Type B pancreatic cell (in vitro differentiated cells): ENCODE measurements at regions not wholly inside any gene's neighbourhood (a gene's known extent, or its start where the extent isn't known, plus 50 kb on each side); places are given as distances from the start of the nearest gene placed in this dataset.

ENCODE experiments used
- DNase-seq: peaks from one replicate; pipeline ENCODE4 v3.0.0; 2021; ENCODE audit warnings: mixed read lengths; ENCODE audit not compliant: unreplicated experiment; ENCODE audit errors: extremely low spot score
- H3K27ac Mint-ChIP-seq: 2 replicates; pipeline ENCODE4 v1.8.0; 2021; ENCODE audit warnings: mild to moderate bottlenecking, mixed read lengths
- H3K27me3 Mint-ChIP-seq: 2 replicates; pipeline ENCODE4 v1.8.0; 2021; ENCODE audit warnings: mixed read lengths
- H3K36me3 Mint-ChIP-seq: 2 replicates; pipeline ENCODE4 v1.8.0; 2021; ENCODE audit warnings: mixed read lengths
- H3K4me1 Mint-ChIP-seq: one replicate; pipeline ENCODE4 v1.8.0; 2021; ENCODE audit warnings: mixed read lengths; ENCODE audit not compliant: unreplicated experiment
- H3K4me3 Mint-ChIP-seq: 2 replicates; pipeline ENCODE4 v1.8.0; 2021; ENCODE audit warnings: mild to moderate bottlenecking, mixed read lengths
- H3K9me3 Mint-ChIP-seq: 2 replicates; pipeline ENCODE4 v1.8.0; 2021; ENCODE audit warnings: mixed read lengths
- TF ChIP-seq, protein P1 (sequence below): fragments of 200-600 bp; sonication (generic); conservative IDR thresholded peaks from 2 replicates; pipeline ENCODE4 v1.5.0; 2021; ENCODE audit warnings: antibody characterized with exemption, mild to moderate bottlenecking

DNA sequence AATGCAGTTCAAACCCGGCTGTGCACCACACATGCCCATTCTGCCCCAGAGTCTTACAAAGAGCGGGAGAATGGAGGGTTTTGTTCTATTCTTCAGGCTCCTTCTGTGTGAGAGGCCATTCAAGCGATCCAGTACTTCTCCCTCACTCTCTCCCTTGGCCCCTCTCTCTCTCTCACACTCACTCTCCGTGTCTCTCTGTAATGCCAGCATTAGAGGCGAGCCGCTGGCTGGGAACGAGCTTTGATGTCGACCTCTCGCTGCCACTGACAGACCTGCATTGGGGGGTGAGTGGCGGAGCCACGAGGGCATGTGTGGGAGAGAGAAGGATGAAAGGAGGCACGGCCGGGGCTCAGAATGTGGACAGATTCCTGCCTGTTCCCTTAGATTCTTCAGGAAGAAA, 231.7 kb upstream of the ARRDC4 start:
- peaks cover 11% of the 10 kb centered on the region for H3K4me1 Mint-ChIP-seq
- no peak for DNase-seq
- no peak overlapping the region for H3K27ac Mint-ChIP-seq
- H3K4me3 Mint-ChIP-seq: peak overlapping the region; percentile 27
- TF ChIP-seq, protein P1, sequence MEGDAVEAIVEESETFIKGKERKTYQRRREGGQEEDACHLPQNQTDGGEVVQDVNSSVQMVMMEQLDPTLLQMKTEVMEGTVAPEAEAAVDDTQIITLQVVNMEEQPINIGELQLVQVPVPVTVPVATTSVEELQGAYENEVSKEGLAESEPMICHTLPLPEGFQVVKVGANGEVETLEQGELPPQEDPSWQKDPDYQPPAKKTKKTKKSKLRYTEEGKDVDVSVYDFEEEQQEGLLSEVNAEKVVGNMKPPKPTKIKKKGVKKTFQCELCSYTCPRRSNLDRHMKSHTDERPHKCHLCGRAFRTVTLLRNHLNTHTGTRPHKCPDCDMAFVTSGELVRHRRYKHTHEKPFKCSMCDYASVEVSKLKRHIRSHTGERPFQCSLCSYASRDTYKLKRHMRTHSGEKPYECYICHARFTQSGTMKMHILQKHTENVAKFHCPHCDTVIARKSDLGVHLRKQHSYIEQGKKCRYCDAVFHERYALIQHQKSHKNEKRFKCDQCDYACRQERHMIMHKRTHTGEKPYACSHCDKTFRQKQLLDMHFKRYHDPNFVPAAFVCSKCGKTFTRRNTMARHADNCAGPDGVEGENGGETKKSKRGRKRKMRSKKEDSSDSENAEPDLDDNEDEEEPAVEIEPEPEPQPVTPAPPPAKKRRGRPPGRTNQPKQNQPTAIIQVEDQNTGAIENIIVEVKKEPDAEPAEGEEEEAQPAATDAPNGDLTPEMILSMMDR: no peak
- H3K9me3 Mint-ChIP-seq: no peaks in the 10 kb centered on the region
- no peaks in the 10 kb centered on the region for H3K36me3 Mint-ChIP-seq
- H3K27me3 Mint-ChIP-seq: peaks cover 30% of the 10 kb centered on the region

DNA sequence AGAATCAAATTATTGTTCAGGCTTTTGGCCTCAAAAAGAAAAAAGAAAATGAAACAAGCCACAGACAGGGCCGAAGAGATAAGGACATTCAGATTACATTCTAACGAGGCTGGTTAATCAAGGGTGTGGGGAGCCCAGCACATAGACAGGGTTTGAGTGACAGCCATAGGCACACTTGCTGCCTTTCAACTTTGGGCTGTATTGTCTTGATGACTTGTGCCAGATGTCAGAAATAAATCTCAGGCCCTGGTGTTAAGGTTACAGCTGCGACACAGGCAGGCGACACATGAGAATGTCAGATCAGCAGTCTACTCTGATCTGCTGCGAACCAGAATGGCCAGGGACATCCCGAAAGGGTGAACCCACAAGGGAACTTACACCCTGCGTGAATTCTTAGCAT, 231.2 kb upstream of the ARRDC4 start:
- Mint-ChIP-seq H3K36me3 (no peaks in the 10 kb centered on the region), H3K27ac (no peak overlapping the region)

DNA sequence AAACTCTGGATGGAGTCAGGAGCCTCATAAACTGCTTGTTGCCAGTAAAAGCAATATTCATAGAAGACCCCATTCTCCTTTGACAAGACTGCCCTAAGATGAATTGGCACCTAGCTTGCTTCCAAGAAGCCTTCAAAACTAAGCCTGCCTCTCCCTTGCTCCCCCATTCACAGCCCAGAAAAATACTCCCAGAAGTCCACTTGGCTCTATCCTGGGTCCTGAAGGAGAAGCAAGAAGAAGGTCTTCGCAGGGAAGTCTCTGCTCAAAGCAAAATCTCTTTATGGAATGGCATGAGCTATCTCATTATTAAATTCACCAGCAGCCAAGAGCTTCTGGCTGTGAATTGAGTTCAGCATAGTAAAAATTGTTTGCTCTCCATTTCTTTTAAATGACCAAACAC, 230.2 kb upstream of the ARRDC4 start:
- Mint-ChIP-seq H3K9me3 (no peaks in the 10 kb centered on the region), H3K27ac (no peak overlapping the region), H3K27me3 (peaks cover 30% of the 10 kb centered on the region), H3K4me3 (no peak overlapping the region), H3K36me3 (no peaks in the 10 kb centered on the region), H3K4me1 (peaks cover 11% of the 10 kb centered on the region)
- DNase-seq: no peak
- TF ChIP-seq, protein P1: no peak

More for the DNA sequence above, 231.2 kb upstream of the ARRDC4 start:
- no peak for DNase-seq
- TF ChIP-seq, protein P1: no peak
- H3K9me3 Mint-ChIP-seq: no peaks in the 10 kb centered on the region
- H3K4me1 Mint-ChIP-seq: peaks cover 11% of the 10 kb centered on the region
- no peak overlapping the region for H3K4me3 Mint-ChIP-seq
- peaks cover 30% of the 10 kb centered on the region for H3K27me3 Mint-ChIP-seq

DNA sequence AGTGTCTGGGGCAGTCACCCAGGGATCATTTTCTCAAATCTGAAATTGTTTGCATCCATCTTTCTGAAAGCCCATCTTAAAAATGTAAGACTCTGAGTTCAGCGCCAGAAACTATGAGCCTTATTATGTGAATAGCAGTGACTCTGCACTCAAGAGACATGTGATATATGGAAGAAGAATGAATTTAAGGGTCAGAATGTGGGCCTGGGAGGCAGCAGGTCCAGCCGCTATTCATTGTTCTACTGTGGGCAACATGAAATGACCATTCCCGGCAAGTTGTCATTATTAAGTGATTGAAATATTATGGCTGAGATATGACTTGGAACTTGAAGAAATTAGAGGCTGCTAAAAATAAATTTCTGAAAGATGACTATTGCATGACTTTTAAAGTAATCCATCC, 228.6 kb upstream of the ARRDC4 start:
- Mint-ChIP-seq H3K27me3 (peaks cover 30% of the 10 kb centered on the region), H3K36me3 (no peaks in the 10 kb centered on the region), H3K27ac (no peak overlapping the region), H3K4me1 (peaks cover 11% of the 10 kb centered on the region), H3K4me3 (no peak overlapping the region), H3K9me3 (no peaks in the 10 kb centered on the region)
- TF ChIP-seq, protein P1: no peak
- no peak for DNase-seq

DNA sequence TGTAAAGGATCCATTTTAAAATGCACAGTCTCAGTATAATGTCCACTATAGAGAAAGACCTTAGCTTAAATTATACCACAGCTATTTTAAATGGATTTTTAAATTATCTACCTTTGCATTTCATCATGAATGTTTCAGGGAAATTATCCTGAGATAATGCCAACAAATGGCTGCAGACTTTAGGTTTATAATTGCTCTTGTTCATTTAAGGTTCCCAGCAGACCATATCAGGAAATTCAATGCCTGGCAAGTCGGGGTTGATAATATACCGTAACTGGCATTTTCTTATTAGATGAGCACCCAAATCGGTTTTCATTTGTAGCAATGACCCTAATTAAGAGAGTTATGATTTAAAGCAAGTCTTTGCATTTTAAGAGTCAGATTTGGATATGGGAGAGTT, 227.1 kb upstream of the ARRDC4 start:
- TF ChIP-seq, protein P1: no peak
- Mint-ChIP-seq H3K27ac (no peak overlapping the region), H3K4me3 (no peak overlapping the region), H3K27me3 (peaks cover 27% of the 10 kb centered on the region), H3K36me3 (no peaks in the 10 kb centered on the region), H3K9me3 (no peaks in the 10 kb centered on the region), H3K4me1 (peaks cover 7% of the 10 kb centered on the region)
- DNase-seq: no peak

DNA sequence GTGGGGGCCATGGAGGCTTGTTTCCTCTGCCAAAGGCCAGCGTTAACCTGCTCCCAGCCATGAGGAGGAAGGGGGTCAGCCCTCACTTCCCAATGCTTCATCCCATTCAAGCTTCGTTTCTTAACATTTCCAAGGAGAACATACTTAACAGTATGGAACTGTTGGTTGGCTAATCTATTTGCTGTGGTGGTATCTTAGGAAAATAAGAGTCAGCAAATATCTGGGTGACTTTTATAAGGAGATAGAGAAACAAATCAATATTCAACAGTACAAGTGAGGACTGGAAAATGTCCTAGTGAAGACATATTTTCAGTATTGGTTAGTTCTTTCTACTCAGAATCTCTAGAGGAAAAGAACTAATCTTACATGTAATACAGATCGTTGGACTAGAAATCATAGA, 223.8 kb upstream of the ARRDC4 start:
- no peaks in the 10 kb centered on the region for H3K4me1 Mint-ChIP-seq
- TF ChIP-seq, protein P1: no peak
- no peak overlapping the region for H3K4me3 Mint-ChIP-seq
- no peak overlapping the region for H3K27ac Mint-ChIP-seq
- H3K36me3 Mint-ChIP-seq: no peaks in the 10 kb centered on the region
- H3K27me3 Mint-ChIP-seq: peaks cover 13% of the 10 kb centered on the region
- no peak for DNase-seq
- H3K9me3 Mint-ChIP-seq: no peaks in the 10 kb centered on the region
